GM18520 (cell line): ENCODE measurements at regions not wholly inside any gene's neighbourhood (a gene's known extent, or its start where the extent isn't known, plus 50 kb on each side); places are given as distances from the start of the nearest gene placed in this dataset.
"Not testable (repeated sequence)": the region's sequence is repeated elsewhere in the genome, so short reads cannot be mapped to it uniquely, and the experiment has no call there.

Source experiments
- ATAC-seq: cut with Tn5 transposase; IDR thresholded peaks from one replicate; pipeline ENCODE4 v1.9.1; 2021; ENCODE audit not compliant: unreplicated experiment

DNA sequence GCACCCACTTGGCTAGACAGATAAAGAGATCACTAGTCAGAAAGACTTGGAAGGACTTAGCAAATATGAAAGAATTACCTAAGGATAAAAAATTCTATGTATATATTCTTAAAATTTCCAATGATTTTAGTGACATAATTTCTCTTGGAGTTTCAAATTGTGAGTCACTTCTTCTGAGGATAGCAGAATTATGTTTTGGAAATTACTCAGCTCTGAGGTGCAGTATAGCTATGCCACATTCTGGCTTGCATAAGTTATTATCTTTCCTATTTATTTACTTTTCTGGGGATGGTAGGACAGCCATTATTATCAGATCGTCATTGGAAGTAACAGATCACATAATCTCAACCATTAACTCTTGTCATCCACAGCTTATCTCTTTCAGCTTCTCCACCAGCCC is 853.5 kb downstream of the TRIML1 start:
- ATAC-seq: no peak

- no peak for ATAC-seq
Observed at GRCh38 chr4:188993871-188994270, 854.6 kb downstream of the TRIML1 start.

GRCh38 chr4:189001283-189001970 is 862.2 kb downstream of the TRIML1 start:
- ATAC-seq: no peak

DNA sequence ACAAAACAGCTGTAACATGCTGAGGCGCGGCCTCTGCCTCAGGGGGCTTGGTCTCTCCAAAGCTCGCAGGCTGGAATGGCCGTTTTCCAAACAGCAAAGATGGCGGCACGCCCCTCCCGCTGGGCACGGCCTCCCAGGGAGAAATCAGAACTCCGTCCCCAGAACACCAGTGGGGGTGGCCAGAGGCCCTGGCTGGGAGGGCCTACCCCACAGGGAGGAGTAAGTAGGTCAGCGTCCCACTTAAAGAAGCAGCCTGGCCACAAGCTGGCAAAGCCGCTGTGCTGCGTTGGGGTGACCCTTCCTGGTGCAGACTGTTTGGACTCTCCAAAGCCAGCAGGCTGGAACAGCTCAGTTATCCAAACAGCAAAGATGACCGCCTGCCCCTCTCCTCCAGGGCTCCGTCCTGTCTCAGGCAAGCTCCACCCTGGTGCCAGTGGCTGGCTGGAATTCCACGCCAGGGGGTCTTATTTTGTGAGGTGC is 862.8 kb downstream of the TRIML1 start:
- ATAC-seq: no peak

DNA sequence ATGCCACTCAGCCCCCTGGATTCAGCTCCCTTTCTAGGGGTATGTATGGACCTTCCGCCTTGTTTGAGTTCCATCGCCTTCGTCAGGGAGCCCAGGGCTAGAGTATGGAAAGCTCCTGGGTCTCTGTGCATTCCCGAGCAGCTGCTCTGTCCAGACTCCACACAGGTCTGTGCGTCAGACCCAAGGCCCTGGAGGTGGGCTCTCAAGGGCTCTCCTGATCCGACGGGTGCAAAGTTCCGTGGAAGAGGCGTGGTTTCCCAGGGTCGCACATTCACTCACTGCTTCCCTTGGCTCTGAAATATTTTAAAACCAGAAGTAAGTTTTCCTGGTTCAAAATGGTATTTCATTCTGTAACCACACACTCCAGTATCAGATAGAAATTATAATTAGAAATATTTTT is 863.2 kb downstream of the TRIML1 start:
- no peak for ATAC-seq

GRCh38 chr4:189010452-189011217 is 871.4 kb downstream of the TRIML1 start:
- ATAC-seq: not testable (repeated sequence)

DNA sequence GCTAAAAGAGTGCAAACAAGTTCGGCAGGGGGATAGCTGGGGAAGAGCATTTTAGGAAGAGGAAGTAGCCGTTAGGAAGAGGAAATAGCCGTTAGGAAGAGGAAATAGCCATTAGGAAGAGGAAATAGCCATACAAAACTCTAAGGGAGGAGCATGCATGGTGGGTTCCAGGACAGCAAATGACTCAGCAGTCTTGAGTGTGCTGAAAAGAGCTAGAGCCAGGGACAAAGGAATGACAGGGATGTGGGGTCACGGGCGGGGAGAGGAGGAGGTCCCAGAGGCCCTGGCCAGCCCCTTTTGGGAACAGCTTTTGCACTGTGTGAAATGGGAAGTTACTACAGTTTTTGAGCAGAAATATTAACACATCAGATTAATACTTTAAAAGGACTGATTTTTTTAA is 882.6 kb downstream of the TRIML1 start:
- ATAC-seq: no peak

DNA sequence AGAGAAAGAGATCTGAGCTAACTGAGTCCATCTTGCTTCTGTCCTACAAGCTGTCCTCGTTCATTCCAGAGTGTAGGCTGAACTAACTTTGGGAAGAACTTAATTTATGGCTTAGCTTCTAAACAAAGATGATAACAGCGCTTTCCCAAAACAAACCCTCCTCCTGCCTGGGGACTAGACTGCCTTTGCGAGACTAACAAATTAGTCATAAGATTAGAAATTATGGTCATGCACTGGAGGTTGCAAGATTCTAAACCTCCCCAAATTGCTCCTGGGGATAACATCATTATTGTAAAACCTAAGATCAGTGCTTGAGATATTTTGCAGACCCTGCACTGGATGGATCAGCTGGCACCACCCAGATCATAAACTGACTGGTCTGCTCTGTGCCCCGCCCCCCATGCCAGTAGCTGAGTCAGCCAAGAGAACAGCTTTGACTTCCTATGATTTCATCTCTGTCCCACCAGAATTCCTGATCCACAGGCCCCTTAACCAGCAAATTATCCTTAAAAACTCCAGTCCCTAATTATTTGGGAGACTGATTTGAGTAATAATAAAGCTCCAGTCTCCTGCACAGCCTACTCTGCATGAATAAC is 883.3 kb downstream of the TRIML1 start:
- no peak for ATAC-seq

GRCh38 chr4:189029976-189030504 is 890.8 kb downstream of the TRIML1 start:
- ATAC-seq: no peak

DNA sequence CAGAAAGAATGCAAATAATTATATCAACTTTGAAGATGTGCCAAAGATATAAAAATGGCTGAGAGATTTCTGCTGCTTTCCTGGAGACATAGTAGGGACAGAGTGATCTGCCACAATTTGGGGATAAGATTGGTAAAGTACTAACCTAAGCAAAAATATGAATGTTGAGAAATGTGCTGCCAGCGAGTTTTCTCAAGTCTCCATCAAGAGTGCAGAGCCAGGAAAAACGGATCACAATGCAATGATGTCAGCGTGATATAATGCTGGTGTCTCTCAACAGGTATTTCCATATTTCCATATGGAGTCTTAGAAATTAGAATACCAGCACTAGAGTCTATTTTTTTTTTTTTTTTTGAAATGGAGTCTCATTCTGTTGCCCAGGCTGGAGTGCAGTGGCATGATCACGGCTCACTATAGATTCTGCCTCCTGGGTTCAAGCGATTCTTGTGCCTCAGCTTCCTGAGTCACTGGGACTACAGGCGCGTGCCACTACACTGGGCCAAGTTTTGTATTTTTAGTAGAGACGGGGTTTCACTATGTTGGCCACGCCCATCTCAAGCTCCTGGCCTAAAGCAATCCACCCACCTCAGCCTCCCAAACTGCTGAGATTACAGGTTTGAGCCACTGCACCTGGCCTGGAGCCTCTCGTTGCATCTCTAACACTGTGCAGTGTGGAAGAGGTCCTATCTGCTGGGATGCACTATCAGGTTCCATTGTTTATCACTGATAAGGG is 893.5 kb downstream of the TRIML1 start:
- no peak for ATAC-seq

DNA sequence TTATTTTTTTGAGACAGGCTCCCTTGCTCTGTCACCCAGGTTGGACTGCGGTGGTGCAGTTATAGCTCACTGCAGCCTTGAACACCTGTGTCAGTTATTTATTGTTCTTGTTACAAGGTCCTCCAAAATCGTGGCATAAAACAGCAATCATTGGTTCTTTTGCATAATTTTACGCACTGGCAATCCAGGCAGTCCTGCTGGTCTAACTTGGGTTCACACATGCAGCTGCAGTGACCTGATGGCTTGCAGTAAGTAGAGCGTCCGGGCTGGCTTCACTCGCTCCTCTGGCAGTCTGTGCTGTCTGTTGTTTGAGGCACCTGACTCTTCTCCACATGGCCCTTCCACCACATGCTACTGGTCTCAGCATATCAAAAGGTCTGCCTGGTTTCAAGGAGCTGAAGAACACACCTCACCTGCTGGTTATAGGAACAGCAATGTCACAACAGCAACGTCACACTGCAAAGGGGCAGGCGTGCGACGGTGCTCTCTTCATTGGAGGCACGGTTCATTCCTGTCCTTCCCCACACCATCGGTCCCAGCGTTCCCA is 894.6 kb downstream of the TRIML1 start:
- no peak for ATAC-seq

GRCh38 chr4:189035091-189035490 is 895.9 kb downstream of the TRIML1 start:
- ATAC-seq: no peak

GRCh38 chr4:189035654-189036053 is 896.4 kb downstream of the TRIML1 start:
- no peak for ATAC-seq

DNA sequence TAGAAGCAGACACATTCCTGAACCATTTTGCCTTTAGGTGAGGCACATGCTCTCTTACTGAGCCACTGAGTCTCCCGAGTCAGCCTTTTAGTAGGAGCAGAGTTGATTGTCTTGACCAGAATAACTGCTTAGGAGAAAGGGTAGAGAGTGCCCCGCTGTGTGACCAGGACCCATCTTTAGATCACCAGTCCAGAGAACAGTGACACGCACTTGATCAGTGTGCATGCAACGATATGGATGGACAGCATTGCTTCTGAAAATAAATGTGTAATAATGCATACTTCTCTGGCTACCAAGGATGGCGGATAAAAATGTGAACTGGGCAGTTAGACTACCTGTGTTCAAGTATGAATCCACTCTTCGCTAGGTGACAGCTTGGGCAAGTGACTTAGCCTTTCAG is 897.7 kb downstream of the TRIML1 start:
- ATAC-seq: no peak

- ATAC-seq: no peak
Observed at GRCh38 chr4:189046642-189047041, 894.0 kb upstream of the FRG1 start.

- ATAC-seq: no peak
Observed at GRCh38 chr4:189048119-189048518, 892.6 kb upstream of the FRG1 start.

DNA sequence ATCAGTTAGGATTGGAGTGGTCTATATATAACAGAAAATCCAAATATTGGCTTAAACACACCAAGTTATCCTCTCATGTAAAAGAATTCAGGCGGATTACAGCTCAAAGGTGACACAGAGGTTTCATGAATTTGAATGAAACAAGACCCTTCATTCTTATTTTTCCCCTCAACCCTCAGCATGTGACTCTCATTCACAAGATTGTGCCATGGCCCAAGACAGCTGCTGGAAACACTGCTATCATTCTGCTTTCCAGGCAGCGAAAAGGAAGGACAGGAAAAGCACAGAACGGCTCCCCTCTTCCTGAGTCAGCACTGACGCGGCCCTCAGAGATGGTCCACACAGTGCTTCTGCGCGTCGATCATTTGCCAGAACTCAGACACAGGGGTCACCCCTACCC is 891.0 kb upstream of the FRG1 start:
- no peak for ATAC-seq

DNA sequence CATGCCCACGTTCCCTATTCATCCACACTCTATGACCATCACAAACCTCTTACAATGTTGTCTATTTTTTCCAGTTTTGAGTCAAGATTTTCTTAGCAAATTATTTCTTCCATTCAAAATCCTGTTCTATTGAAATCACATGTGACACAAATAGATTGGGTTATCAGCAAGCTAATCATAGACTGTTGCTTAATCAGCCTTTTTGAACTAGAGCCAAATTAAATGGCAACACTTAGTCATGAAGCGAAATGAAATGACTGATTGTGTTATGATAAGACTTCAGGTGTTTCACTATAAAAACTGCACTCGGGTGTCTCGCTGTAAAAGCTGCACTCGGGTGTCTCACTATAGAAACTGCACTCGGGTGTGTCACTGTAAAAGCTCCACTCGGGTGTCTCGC is 890.0 kb upstream of the FRG1 start:
- ATAC-seq: no peak

DNA sequence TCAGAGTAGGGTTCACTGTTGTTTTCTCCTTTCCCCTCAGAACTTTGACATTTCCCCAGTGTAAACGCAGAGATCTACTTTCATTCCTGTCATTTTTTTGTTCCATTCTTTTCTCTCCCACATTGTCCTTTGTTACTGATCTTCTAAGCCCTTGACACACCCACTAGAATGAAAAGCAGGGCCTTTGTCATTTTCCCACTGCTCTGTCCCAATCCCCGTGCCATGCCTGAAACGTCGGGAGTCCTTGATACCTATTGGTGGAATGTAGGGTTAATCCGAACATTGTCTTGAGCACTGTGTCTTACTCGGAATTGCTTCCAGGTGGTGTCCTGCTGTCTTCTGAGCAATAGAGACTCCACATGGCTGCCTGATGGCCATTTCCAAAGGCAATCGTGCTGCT is 887.1 kb upstream of the FRG1 start:
- ATAC-seq: no peak

DNA sequence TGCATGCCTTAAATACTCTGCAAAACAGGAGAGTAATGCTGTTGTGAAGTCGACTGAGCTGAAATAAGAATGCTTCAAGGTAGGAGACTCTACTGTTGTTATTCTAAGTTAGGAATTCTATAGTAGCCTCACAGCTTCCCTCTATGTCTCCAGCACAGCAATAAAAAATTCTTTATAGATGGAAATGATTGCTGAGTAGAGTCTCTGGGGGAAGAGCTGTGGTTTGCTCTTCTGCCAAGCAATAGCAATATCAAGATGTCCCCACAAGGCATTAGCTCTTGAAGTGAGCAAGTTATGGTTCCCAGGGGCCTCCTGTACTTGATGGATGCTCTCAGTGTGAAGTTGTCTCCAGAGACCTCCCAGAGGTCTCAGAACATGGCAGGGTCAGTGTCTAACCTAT is 880.6 kb upstream of the FRG1 start:
- no peak for ATAC-seq
